ENCODE measurements at regions not wholly inside any gene's neighbourhood (a gene's known extent, or its start where the extent isn't known, plus 50 kb on each side); places are given as distances from the start of the nearest gene placed in this dataset.

DNA sequence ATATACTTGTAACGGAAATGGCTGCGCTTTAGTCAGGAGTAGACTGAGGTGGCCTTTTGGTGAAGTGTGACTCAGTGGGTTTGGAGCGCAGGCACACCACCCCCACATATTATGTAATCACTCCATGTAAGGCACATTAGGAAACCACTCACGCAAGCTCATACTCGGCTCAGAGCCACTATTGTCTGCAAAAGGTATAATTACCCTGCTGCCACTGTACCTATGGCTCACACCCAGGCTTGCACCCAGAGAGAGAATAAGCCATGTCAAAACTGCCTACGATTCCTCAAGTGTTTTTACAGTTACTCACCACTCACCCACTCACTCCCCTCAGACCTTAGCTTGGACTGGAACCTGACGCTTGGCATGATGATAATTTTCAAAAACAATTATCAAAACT lies 611.9 kb upstream of the CCDC54 start:
- no peaks in the 10 kb centered on the region for H3K36me3 ChIP-seq
- no peak overlapping the region for H3K27ac ChIP-seq
- no peaks in the 10 kb centered on the region for H3K27me3 ChIP-seq
- H3K4me3 ChIP-seq: no peak overlapping the region
- H3K4me1 ChIP-seq: no peaks in the 10 kb centered on the region
- no peaks in the 10 kb centered on the region for H3K9me3 ChIP-seq
- no peak for TF ChIP-seq Cebpa-rat (IDR thresholded peaks at IDR 0.05)
- H3K9ac ChIP-seq: no peak overlapping the region
- no peaks in the 10 kb centered on the region for H4K20me1 ChIP-seq
- H3K4me2 ChIP-seq: no peak overlapping the region

- H3K27ac ChIP-seq: no peak overlapping the region
- no peaks in the 10 kb centered on the region for H3K36me3 ChIP-seq
- no peaks in the 10 kb centered on the region for H3K27me3 ChIP-seq
- no peak overlapping the region for H3K4me3 ChIP-seq
- TF ChIP-seq Cebpa-rat (IDR thresholded peaks at IDR 0.05): no peak
- H3K9ac ChIP-seq: no peak overlapping the region
- H3K9me3 ChIP-seq: no peaks in the 10 kb centered on the region
- H4K20me1 ChIP-seq: no peaks in the 10 kb centered on the region
- H3K4me2 ChIP-seq: no peak overlapping the region
- H3K4me1 ChIP-seq: no peaks in the 10 kb centered on the region
These were observed 608.2 kb upstream of the CCDC54 start for GRCh38 chr3:106768941-106769480.

DNA sequence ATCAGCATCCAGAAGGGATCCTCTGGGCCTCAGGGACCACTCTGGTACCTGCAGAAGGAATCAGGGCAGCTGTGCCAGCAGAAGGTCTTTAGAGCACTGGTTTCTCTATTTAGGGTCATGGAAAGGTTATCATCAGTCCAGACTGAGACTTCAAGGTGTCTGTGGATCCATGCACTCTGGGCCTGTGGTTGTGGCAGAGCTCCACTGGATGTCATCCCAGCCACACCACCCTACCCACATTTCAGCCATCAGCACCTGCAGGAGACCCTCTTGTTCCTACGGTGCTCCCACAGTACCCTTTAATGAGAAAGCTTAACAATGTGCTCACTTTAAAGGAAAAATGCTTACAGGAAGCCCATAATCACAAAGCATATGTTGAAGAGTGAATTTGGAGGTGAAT lies 603.4 kb upstream of the CCDC54 start:
- no peak for TF ChIP-seq Cebpa-rat (IDR thresholded peaks at IDR 0.05)
- H3K27me3 ChIP-seq: no peaks in the 10 kb centered on the region
- no peaks in the 10 kb centered on the region for H3K36me3 ChIP-seq
- H3K9me3 ChIP-seq: no peaks in the 10 kb centered on the region
- no peak overlapping the region for H3K9ac ChIP-seq
- no peak overlapping the region for H3K27ac ChIP-seq
- no peak overlapping the region for H3K4me2 ChIP-seq
- no peaks in the 10 kb centered on the region for H4K20me1 ChIP-seq
- no peak overlapping the region for H3K4me3 ChIP-seq
- no peaks in the 10 kb centered on the region for H3K4me1 ChIP-seq

DNA sequence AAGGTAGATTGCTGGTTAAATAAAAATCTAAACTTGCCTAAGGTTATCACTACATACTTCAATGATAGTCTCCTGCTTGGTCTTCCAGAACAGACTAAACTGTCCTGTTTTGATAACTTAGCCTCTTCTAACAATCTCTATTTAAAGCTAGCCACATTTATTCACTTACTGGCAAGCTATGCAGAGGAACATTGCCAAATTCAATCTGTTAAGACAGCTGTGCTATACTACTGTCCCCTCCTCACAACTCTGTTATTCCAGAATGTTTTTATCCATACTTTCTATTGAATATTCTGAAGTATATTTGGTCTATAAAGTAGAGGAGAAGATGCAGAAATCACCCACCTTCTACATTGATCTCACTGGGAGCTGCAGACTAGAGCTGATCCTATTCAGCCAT lies 594.0 kb upstream of the CCDC54 start:
- Histone ChIP-seq H3K27ac (no peak overlapping the region), H4K20me1 (no peaks in the 10 kb centered on the region), H3K9me3 (no peaks in the 10 kb centered on the region), H3K4me3 (no peak overlapping the region), H3K36me3 (no peaks in the 10 kb centered on the region), H3K27me3 (no peaks in the 10 kb centered on the region), H3K4me1 (no peaks in the 10 kb centered on the region), H3K9ac (no peak overlapping the region), H3K4me2 (no peak overlapping the region)
- TF ChIP-seq Cebpa-rat (IDR thresholded peaks at IDR 0.05): no peak

DNA sequence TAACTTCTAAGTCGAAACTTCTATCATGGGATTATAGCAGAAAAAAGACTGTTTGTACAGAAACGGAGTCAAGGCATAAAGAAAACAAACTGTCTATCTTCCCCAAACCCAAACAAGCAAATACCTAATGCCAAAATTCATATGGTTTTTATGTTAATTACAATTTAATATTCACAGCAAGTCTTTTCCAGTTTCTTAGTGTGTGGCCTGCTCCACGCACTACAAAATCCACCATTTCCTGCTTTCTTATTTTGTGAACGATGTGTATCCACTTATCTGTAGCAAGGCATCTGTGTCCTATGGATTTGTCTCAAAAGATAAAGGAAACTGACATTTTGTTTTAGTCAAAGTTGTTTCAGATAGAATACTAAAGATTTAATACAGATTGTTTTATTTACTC lies 588.0 kb upstream of the CCDC54 start:
- Histone ChIP-seq H3K27ac (no peak overlapping the region), H3K9me3 (no peaks in the 10 kb centered on the region), H3K9ac (no peak overlapping the region), H4K20me1 (no peaks in the 10 kb centered on the region), H3K36me3 (no peaks in the 10 kb centered on the region), H3K27me3 (no peaks in the 10 kb centered on the region), H3K4me1 (no peaks in the 10 kb centered on the region), H3K4me3 (no peak overlapping the region), H3K4me2 (no peak overlapping the region)
- TF ChIP-seq Cebpa-rat (IDR thresholded peaks at IDR 0.05): no peak

DNA sequence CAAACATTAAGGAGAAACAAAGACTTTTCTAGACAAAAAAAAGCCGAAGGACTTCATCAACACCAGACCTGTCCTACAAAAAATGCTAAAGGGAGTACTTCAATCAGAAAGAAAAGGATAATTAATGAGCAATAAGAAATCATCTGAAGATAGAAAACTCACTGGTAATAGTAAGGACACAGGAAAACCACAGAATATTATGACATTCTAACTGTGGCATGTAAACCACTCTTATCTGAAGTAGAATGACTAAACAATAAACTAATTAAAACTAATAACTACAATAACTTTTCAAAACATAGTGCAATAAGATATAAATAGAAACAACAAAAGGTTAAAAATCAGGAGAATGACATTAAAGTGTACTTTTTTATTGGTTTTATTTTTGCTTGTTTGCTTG lies 584.5 kb upstream of the CCDC54 start:
- Histone ChIP-seq H3K9ac (no peak overlapping the region), H3K27ac (no peak overlapping the region), H3K4me3 (no peak overlapping the region), H3K9me3 (no peaks in the 10 kb centered on the region), H3K36me3 (no peaks in the 10 kb centered on the region), H3K4me2 (no peak overlapping the region), H3K4me1 (no peaks in the 10 kb centered on the region), H4K20me1 (no peaks in the 10 kb centered on the region), H3K27me3 (no peaks in the 10 kb centered on the region)
- no peak for TF ChIP-seq Cebpa-rat (IDR thresholded peaks at IDR 0.05)

DNA sequence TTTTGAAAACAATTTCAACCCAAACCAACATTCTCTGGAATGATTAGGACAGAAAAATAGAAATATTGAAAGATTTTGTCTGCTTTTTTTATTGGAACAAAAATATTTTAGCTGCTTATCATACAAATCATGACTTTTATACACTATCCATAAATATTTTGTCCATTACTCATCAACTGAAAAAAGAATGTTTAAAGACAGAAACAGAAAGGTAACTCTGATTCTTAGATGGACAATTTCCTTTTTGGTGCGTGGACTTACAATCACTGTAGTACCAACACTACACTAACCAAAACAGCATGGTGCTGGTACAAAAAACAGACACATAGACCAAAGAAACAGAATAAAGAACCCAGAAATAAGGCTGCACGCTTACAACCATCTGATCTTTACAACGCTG lies 582.8 kb upstream of the CCDC54 start:
- Histone ChIP-seq H3K9me3 (no peaks in the 10 kb centered on the region), H3K4me1 (no peaks in the 10 kb centered on the region), H3K27me3 (no peaks in the 10 kb centered on the region), H3K4me3 (no peak overlapping the region), H3K36me3 (no peaks in the 10 kb centered on the region), H3K9ac (no peak overlapping the region), H3K27ac (no peak overlapping the region), H4K20me1 (no peaks in the 10 kb centered on the region), H3K4me2 (no peak overlapping the region)
- TF ChIP-seq Cebpa-rat (IDR thresholded peaks at IDR 0.05): no peak

DNA sequence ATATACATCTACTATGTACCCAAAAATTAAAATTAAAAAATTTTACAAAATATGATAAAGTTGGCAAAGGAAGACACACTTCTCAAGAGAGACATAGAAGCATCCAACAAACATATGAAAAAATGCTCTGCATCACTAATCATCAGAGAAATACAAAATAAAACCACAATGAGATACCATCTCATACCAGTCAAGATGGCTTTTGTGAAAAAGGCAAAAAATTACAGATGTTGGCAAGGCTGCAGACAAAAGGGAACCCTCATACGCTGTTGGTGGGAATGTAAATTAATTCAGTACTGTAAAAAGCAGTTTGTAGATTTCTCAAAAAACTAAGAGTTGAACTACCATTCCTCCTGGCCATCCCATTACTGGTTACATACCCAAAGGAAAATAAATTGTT lies 581.7 kb upstream of the CCDC54 start:
- no peaks in the 10 kb centered on the region for H4K20me1 ChIP-seq
- H3K9me3 ChIP-seq: no peaks in the 10 kb centered on the region
- no peaks in the 10 kb centered on the region for H3K4me1 ChIP-seq
- H3K4me3 ChIP-seq: no peak overlapping the region
- no peaks in the 10 kb centered on the region for H3K27me3 ChIP-seq
- H3K27ac ChIP-seq: no peak overlapping the region
- no peak for TF ChIP-seq Cebpa-rat (IDR thresholded peaks at IDR 0.05)
- H3K4me2 ChIP-seq: no peak overlapping the region
- no peak overlapping the region for H3K9ac ChIP-seq
- no peaks in the 10 kb centered on the region for H3K36me3 ChIP-seq

DNA sequence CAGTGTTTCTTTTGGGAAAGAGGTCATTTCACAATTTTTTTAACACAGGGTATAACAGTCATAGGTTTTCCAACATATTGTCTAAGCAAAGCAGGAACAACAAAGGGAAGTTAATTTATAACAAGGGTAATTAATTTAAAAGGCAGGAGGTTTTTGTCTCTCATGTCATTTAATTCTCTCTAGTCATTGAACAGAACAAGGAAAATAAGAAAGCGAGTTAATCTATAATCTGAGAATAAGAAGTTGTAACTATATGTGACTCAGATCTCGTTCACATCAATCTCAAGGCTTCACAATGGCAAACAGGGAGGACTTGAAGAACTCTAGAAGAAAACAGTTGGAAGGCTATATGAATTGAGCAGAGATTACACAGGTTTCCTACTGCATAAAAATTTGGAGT lies 579.8 kb upstream of the CCDC54 start:
- Histone ChIP-seq H3K9me3 (no peaks in the 10 kb centered on the region), H3K4me3 (no peak overlapping the region), H3K4me2 (no peak overlapping the region), H4K20me1 (no peaks in the 10 kb centered on the region), H3K27ac (no peak overlapping the region), H3K27me3 (no peaks in the 10 kb centered on the region), H3K4me1 (no peaks in the 10 kb centered on the region), H3K36me3 (no peaks in the 10 kb centered on the region), H3K9ac (no peak overlapping the region)
- TF ChIP-seq Cebpa-rat (IDR thresholded peaks at IDR 0.05): no peak

DNA sequence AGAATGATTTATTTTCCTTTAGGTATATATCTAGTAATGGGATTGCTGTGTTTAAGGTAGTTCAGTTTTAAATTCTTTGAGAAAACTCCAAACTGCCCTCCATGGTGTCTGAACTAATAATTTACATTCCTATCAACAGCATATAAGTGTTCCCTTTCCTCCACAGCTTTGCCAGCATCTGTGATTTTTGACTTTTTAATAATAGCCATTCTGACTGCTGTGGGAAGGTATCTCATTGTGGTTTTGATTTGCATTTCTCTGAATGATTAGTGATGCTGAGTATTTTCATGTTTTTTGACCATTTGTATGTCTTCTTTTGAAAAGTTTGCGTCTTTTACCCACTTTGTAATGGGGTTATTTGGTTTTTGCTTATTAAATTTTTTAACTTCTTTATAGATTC lies 571.6 kb upstream of the CCDC54 start:
- Histone ChIP-seq H3K27ac (no peak overlapping the region), H3K36me3 (no peaks in the 10 kb centered on the region), H3K9me3 (no peaks in the 10 kb centered on the region), H3K4me2 (no peak overlapping the region), H3K9ac (no peak overlapping the region), H4K20me1 (no peaks in the 10 kb centered on the region), H3K4me1 (no peaks in the 10 kb centered on the region), H3K27me3 (no peaks in the 10 kb centered on the region), H3K4me3 (no peak overlapping the region)
- no peak for TF ChIP-seq Cebpa-rat (IDR thresholded peaks at IDR 0.05)

GRCh38 chr3:106806964-106807363 lies 570.3 kb upstream of the CCDC54 start:
- Histone ChIP-seq H3K4me1 (no peaks in the 10 kb centered on the region), H3K36me3 (no peaks in the 10 kb centered on the region), H3K9ac (no peak overlapping the region), H4K20me1 (no peaks in the 10 kb centered on the region), H3K27me3 (no peaks in the 10 kb centered on the region), H3K9me3 (no peaks in the 10 kb centered on the region), H3K4me3 (no peak overlapping the region), H3K27ac (no peak overlapping the region), H3K4me2 (no peak overlapping the region)
- TF ChIP-seq Cebpa-rat (IDR thresholded peaks at IDR 0.05): no peak

Data from BLaER1 (cell line).